ENCODE measurements at regions not wholly inside any gene's neighbourhood (a gene's known extent, or its start where the extent isn't known, plus 50 kb on each side); places are given as distances from the start of the nearest gene placed in this dataset.
A peak's percentile ranks its signal among the peaks of the same experiment; 100 is the strongest.

GRCh38 chr14:103186909-103187586, 63.8 kb downstream of the TNFAIP2 start (continued):
- TF ChIP-seq ZNF33A (CRISPR knock-in tag; IDR thresholded peaks at IDR 0.05; ENCODE audit: borderline replicate concordance), result no peak
- TF ChIP-seq HNRNPK (IDR thresholded peaks at IDR 0.05; ENCODE audit: low read depth, low read length, poor library complexity, severe bottlenecking), result no peak
- TF ChIP-seq SIX1 (CRISPR knock-in tag; IDR thresholded peaks at IDR 0.05; ENCODE audit: borderline replicate concordance), result no peak
- TF ChIP-seq ZFX (CRISPR knock-in tag; IDR thresholded peaks at IDR 0.05; ENCODE audit: low read depth), result peak; percentile 71
- TF ChIP-seq ZNF10 (CRISPR knock-in tag; IDR thresholded peaks at IDR 0.05; ENCODE audit: borderline replicate concordance, low read depth), result no peak
- TF ChIP-seq ZFY (CRISPR knock-in tag; IDR thresholded peaks at IDR 0.05), result 0 out of 2 replicates have a peak, but pooled peaks have one; percentile 21
- TF ChIP-seq PTBP1 (IDR thresholded peaks at IDR 0.05; ENCODE audit: low read depth, low read length, poor library complexity, severe bottlenecking), result no peak
- TF ChIP-seq ZNF260 (CRISPR knock-in tag; IDR thresholded peaks at IDR 0.05; ENCODE audit: borderline replicate concordance, low read depth), result no peak
- TF ChIP-seq RARG (CRISPR knock-in tag; IDR thresholded peaks at IDR 0.05; ENCODE audit: low read depth), result no peak
- no peak for TF ChIP-seq ZNF414 (CRISPR knock-in tag; IDR thresholded peaks at IDR 0.05)
- no peak for TF ChIP-seq NFRKB (IDR thresholded peaks at IDR 0.05)
- 0 out of 2 replicates have a peak, but pooled peaks have one; percentile 31 for TF ChIP-seq ZNF510 (CRISPR knock-in tag; IDR thresholded peaks at IDR 0.05; ENCODE audit: low read depth)
- TF ChIP-seq POLR2AphosphoS5 (IDR thresholded peaks at IDR 0.05; ENCODE audit: low read depth, low read length), result 0 out of 2 replicates have a peak, but pooled peaks have one; percentile 29
- no peak for TF ChIP-seq AKAP8 (CRISPR knock-in tag; IDR thresholded peaks at IDR 0.05)
- no peak for TF ChIP-seq KDM5B (CRISPR knock-in tag; IDR thresholded peaks at IDR 0.05; ENCODE audit: borderline replicate concordance)
- no peak for TF ChIP-seq KLF15 (CRISPR knock-in tag; IDR thresholded peaks at IDR 0.05; ENCODE audit: borderline replicate concordance)
- TF ChIP-seq ZNF512 (CRISPR knock-in tag; IDR thresholded peaks at IDR 0.05), result no peak
- no peak for TF ChIP-seq RFX5 (IDR thresholded peaks at IDR 0.05; ENCODE audit: low read depth, low read length)
- peak; percentile 54; the same call in 1 of the 2 replicates for TF ChIP-seq MED1 (CRISPR knock-in tag; IDR thresholded peaks at IDR 0.05)
- TF ChIP-seq ZBTB7B (CRISPR knock-in tag; IDR thresholded peaks at IDR 0.05), result peak; percentile 83
- TF ChIP-seq ATF4 (CRISPR knock-in tag; IDR thresholded peaks at IDR 0.05), result no peak
- TF ChIP-seq RBAK (CRISPR knock-in tag; IDR thresholded peaks at IDR 0.05), result no peak
- TF ChIP-seq PRPF4 (IDR thresholded peaks at IDR 0.05; ENCODE audit: low read depth, low read length, poor library complexity, severe bottlenecking), result no peak
- TF ChIP-seq NR0B2 (CRISPR knock-in tag; IDR thresholded peaks at IDR 0.05), result no peak
- TF ChIP-seq ZKSCAN8 (CRISPR knock-in tag; IDR thresholded peaks at IDR 0.05; ENCODE audit: borderline replicate concordance), result no peak
- TF ChIP-seq BRF2 (CRISPR knock-in tag; IDR thresholded peaks at IDR 0.05), result peak; percentile 35; the same call in 1 of the 2 replicates

All from HepG2 (cell line).